Chondrocyte (in vitro differentiated cells): ENCODE measurements at regions not wholly inside any gene's neighbourhood (a gene's known extent, or its start where the extent isn't known, plus 50 kb on each side); places are given as distances from the start of the nearest gene placed in this dataset.

Experiments used
- DNase-seq: peaks from one replicate; pipeline ENCODE4 v3.0.0; 2021; ENCODE audit warnings: mixed read lengths, low spot score
- H3K27ac Mint-ChIP-seq: one replicate; pipeline ENCODE4 v1.8.0; 2021; ENCODE audit warnings: mild to moderate bottlenecking, moderate library complexity, mixed read lengths; ENCODE audit not compliant: unreplicated experiment
- H3K27me3 Mint-ChIP-seq: 2 replicates; pipeline ENCODE4 v1.8.0; 2021; ENCODE audit warnings: low read depth, mixed read lengths
- H3K36me3 Mint-ChIP-seq: 2 replicates; pipeline ENCODE4 v1.8.0; 2021; ENCODE audit warnings: low read depth, mixed read lengths
- H3K4me1 Mint-ChIP-seq: 2 replicates; pipeline ENCODE4 v1.8.0; 2021; ENCODE audit warnings: low read depth, mild to moderate bottlenecking, mixed read lengths
- H3K4me3 Mint-ChIP-seq: one replicate; pipeline ENCODE4 v1.8.0; 2021; ENCODE audit warnings: mild to moderate bottlenecking, moderate library complexity, mixed read lengths; ENCODE audit not compliant: unreplicated experiment
- H3K9me3 Mint-ChIP-seq: 2 replicates; pipeline ENCODE4 v1.8.0; 2021; ENCODE audit warnings: low read depth, mixed read lengths
- TF ChIP-seq, protein P1 (sequence below): fragments of 200-600 bp; sonication (generic); IDR thresholded peaks from 2 replicates; pipeline ENCODE4 v1.5.0; 2021; ENCODE audit warnings: antibody characterized with exemption, mild to moderate bottlenecking, moderate library complexity

DNA sequence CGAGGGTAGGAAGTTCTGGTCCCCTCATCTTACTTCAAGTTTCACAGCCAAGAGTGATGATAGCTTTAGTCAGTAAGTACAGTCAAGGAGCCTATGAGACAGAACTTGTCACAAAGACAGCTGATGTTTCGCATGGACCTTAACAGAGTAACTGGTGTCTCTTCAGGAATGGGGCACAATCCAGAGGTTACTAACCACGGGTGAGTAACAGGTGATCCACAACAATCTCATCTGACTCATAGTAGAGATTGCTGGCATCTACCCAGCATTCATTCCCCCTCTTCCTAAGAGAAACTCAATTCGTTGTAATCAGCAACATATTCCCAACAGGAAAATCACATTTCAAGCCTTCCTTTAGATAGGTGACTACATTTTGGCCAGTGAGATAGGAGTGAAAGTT, 126.7 kb downstream of the SNX18 start:
- H3K4me1 Mint-ChIP-seq, result peaks cover 71% of the 10 kb centered on the region
- H3K27ac Mint-ChIP-seq, result peak overlapping the region; percentile 84
- DNase-seq, result no peak
- H3K4me3 Mint-ChIP-seq, result no peak overlapping the region
- no peaks in the 10 kb centered on the region for H3K36me3 Mint-ChIP-seq
- no peaks in the 10 kb centered on the region for H3K27me3 Mint-ChIP-seq
- TF ChIP-seq, protein P1, sequence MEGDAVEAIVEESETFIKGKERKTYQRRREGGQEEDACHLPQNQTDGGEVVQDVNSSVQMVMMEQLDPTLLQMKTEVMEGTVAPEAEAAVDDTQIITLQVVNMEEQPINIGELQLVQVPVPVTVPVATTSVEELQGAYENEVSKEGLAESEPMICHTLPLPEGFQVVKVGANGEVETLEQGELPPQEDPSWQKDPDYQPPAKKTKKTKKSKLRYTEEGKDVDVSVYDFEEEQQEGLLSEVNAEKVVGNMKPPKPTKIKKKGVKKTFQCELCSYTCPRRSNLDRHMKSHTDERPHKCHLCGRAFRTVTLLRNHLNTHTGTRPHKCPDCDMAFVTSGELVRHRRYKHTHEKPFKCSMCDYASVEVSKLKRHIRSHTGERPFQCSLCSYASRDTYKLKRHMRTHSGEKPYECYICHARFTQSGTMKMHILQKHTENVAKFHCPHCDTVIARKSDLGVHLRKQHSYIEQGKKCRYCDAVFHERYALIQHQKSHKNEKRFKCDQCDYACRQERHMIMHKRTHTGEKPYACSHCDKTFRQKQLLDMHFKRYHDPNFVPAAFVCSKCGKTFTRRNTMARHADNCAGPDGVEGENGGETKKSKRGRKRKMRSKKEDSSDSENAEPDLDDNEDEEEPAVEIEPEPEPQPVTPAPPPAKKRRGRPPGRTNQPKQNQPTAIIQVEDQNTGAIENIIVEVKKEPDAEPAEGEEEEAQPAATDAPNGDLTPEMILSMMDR, result no peak
- H3K9me3 Mint-ChIP-seq, result no peaks in the 10 kb centered on the region

DNA sequence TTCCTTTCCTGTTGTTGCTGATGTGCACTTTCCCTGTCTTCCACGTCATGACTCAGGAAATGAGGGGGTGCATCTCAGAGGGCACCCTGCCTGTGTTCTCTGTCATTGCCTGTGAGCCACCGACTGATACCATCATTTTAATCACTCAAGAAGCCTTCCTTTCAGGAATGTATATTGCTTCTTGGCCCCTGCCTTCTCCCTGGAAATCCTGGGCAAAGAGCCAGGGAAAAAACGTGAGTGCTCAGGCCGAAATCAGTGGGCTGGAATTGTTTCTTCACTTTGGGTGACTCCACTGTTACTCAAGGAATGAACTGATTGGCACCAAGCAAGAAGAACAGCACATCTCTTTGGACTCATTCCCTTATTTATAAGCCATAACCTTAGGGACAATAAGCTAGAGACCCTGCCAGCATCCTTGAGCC, 126.1 kb downstream of the SNX18 start:
- no peaks in the 10 kb centered on the region for H3K27me3 Mint-ChIP-seq
- H3K4me1 Mint-ChIP-seq, result peaks cover 71% of the 10 kb centered on the region
- H3K27ac Mint-ChIP-seq, result peak overlapping the region; percentile 84
- H3K9me3 Mint-ChIP-seq, result no peaks in the 10 kb centered on the region
- H3K4me3 Mint-ChIP-seq, result no peak overlapping the region
- TF ChIP-seq, protein P1, result no peak
- H3K36me3 Mint-ChIP-seq, result no peaks in the 10 kb centered on the region
- no peak for DNase-seq

DNA sequence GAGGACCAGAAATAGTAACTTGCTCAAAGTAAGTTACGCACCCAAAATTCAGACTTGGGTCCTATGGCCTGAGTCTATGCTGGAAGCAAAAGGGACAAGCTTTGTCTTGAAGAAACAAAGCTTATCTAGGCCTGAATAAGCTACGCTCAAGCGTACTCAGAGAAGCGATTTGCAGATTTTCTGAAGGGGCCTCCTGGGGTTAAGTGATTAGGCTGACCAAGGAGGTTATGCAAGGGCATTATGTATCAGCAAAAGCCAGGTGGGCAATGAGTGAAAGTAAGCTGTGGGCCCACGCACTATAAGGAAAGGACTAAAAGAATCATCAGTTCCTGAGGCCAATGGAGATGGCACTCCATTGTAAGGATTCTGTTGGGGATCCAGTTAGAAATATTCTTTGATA, 122.1 kb downstream of the SNX18 start:
- DNase-seq, result no peak
- Mint-ChIP-seq H3K36me3 (no peaks in the 10 kb centered on the region), H3K4me1 (peaks cover 44% of the 10 kb centered on the region), H3K27me3 (no peaks in the 10 kb centered on the region), H3K9me3 (no peaks in the 10 kb centered on the region), H3K4me3 (no peak overlapping the region), H3K27ac (no peak overlapping the region)
- TF ChIP-seq, protein P1, result no peak

DNA sequence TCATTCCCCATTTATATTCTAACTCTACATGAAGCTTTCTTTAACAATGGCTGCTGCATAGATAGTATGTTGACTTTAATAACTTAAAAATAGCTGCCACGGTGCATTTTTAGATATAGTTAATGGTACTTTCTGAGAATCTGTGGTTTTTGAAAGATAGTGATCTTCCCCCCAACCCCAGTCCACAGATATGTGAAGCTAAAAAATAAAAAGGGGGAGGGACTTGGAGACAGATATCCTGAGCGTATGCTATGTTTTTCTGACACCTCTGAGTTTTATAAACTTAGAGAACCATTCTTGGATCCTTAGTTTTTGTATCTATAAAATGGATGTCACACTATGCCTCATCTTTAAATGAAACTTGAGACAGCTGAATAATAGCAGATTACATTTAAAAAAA, 120.5 kb downstream of the SNX18 start:
- Mint-ChIP-seq H3K36me3 (no peaks in the 10 kb centered on the region), H3K27me3 (no peaks in the 10 kb centered on the region), H3K4me3 (no peak overlapping the region), H3K27ac (no peak overlapping the region), H3K4me1 (peaks cover 38% of the 10 kb centered on the region), H3K9me3 (no peaks in the 10 kb centered on the region)
- TF ChIP-seq, protein P1, result no peak
- DNase-seq, result no peak

DNA sequence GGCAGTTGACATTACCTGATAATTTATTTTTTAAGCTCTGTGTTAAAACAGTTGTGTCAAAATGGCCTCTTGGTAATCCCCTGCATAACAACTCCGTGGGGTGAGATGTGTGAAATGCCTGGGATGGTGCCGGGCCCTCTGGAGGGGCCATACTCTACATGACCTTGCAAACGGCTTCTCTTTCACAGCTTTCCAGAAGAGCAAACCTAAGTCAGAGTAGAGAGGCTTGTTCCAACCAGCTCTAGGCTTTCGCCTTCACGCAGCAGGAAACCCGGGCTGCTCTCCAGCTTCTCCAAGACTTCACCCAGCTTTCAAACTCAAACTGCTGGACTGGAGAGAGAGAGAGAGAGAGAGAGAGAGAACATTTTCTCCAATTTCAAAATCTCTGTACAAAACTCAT, 120.1 kb downstream of the SNX18 start:
- no peaks in the 10 kb centered on the region for H3K9me3 Mint-ChIP-seq
- no peak for DNase-seq
- no peak overlapping the region for H3K27ac Mint-ChIP-seq

More for the DNA sequence above, 120.1 kb downstream of the SNX18 start:
- no peak overlapping the region for H3K4me3 Mint-ChIP-seq
- no peaks in the 10 kb centered on the region for H3K27me3 Mint-ChIP-seq
- TF ChIP-seq, protein P1, result no peak
- H3K36me3 Mint-ChIP-seq, result no peaks in the 10 kb centered on the region
- H3K4me1 Mint-ChIP-seq, result peaks cover 38% of the 10 kb centered on the region
